Dendritic cell treated with granulocyte-macrophage colony-stimulating factor and Interleukin-4, amounts not matched to agents 40 ng/mL and 50 ng/mL, for 4 days (primary cell): ENCODE measurements at regions not wholly inside any gene's neighbourhood (a gene's known extent, or its start where the extent isn't known, plus 50 kb on each side); places are given as distances from the start of the nearest gene placed in this dataset.

Experiments
- H3K27ac Mint-ChIP-seq: one replicate; pipeline ENCODE4 v1.8.0; 2022; ENCODE audit warnings: mild to moderate bottlenecking, mixed read lengths
- H3K27me3 Mint-ChIP-seq: one replicate; pipeline ENCODE4 v1.8.0; 2022; ENCODE audit warnings: mild to moderate bottlenecking, mixed read lengths
- H3K36me3 Mint-ChIP-seq: one replicate; pipeline ENCODE4 v1.8.0; 2022; ENCODE audit warnings: low read depth, mixed read lengths
- H3K4me1 Mint-ChIP-seq: one replicate; pipeline ENCODE4 v1.8.0; 2022; ENCODE audit warnings: low read depth, mixed read lengths
- H3K4me3 Mint-ChIP-seq: one replicate; pipeline ENCODE4 v1.8.0; 2022; ENCODE audit warnings: mild to moderate bottlenecking, moderate library complexity, mixed read lengths
- H3K9me3 Mint-ChIP-seq: one replicate; pipeline ENCODE4 v1.8.0; 2022; ENCODE audit warnings: mixed read lengths
- intact Hi-C: fragments of 100-400 bp; cut with micrococcal nuclease; formaldehyde crosslinking; loops from one replicate; pipeline ENCODE4 v1.15.0; 2022

DNA sequence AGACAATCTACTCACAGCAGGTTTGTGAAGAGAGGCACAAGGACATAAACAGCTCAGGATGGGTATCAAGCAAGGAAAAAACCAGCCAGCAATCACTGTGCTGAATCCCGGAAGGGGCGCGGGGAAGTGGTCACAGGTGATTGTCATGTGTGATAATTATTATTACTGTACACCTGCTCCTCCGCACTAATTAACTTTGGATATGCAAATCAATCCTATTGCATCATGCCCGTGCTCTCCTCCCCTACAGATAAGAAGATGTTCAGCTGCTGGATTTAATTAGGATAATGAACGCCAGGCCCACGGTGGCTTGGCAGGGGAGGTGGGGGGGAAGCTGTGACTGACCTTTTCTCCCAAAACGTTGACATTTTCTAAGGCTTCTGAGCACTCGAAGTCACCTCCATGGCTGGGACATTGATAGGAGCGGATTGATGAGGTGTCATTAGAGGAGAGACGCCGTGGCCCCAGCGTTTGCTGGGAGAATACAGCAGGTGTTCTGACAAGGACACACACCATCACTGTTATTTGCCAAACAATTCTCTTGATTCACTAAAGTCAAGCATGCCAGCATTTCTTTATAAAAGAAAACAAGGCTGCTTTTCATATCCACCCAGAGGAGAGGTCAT, 160.3 kb upstream of the VRK2 start:
- H3K4me1 Mint-ChIP-seq = peaks cover 5% of the 10 kb centered on the region
- H3K27me3 Mint-ChIP-seq = no peaks in the 10 kb centered on the region
- no peak overlapping the region for H3K27ac Mint-ChIP-seq
- intact Hi-C loops = no loop called here
- H3K36me3 Mint-ChIP-seq = no peaks in the 10 kb centered on the region
- H3K9me3 Mint-ChIP-seq = no peaks in the 10 kb centered on the region
- no peak overlapping the region for H3K4me3 Mint-ChIP-seq

- intact Hi-C loops = no loop called here
- no peak overlapping the region for H3K4me3 Mint-ChIP-seq
- no peak overlapping the region for H3K27ac Mint-ChIP-seq
- H3K9me3 Mint-ChIP-seq = no peaks in the 10 kb centered on the region
- H3K27me3 Mint-ChIP-seq = no peaks in the 10 kb centered on the region
- peaks cover 5% of the 10 kb centered on the region for H3K4me1 Mint-ChIP-seq
- no peaks in the 10 kb centered on the region for H3K36me3 Mint-ChIP-seq
Measured at GRCh38 chr2:57888463-57888862, 158.1 kb upstream of the VRK2 start.

DNA sequence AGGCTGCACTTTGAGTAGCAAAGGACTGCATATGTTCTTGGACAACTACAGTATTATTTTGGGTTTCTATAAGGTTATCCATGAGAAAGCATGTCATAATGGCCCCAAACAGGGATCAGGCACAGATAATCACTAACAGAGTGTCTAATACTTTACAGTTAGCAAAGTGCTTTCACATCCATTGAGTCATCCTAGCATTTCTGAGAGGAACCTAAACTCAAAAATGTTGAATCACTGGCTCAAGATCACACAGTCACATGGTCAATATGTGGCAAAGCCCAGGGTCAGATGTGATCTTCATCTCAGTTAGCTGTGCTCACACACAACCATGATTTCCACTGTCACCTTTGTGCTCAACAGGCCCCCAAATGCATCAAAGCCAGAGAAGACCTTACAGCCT, 156.1 kb upstream of the VRK2 start:
- intact Hi-C loops = loop anchor here (10.0 kb wide), 1 partner anchor 344 kb away; no protein-coding TSS in a partner anchor
- Mint-ChIP-seq H3K4me1 (peaks cover 12% of the 10 kb centered on the region), H3K4me3 (no peak overlapping the region), H3K27me3 (no peaks in the 10 kb centered on the region), H3K36me3 (no peaks in the 10 kb centered on the region), H3K27ac (no peak overlapping the region), H3K9me3 (no peaks in the 10 kb centered on the region)

DNA sequence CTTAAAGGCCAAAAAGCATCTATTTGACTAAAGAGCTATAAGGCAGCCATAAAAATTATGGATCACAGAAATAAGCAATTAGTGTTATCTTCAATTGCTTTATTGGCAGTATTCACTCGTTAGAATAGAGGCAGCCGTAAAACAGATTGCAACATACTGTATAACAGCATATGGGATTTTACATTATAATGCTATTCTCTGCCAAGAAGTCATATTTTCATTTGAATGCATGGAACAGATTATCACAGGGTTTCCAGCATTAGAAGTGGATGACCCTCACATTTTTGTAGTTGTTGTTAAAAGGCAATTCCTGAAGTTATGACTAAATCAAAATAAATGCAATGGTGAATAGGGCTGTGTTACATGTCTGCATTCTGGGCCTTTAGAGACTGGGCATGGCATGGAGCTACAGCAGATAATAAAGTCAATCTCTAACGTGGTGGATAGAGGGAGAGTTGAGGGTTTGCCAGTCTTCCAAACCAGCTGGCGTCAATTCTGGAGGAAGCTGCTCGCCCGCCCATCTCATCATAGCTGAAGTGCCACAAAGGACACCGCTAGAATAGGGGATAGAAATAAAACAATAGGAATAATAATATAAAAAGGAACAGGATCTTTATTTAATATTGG, 155.4 kb upstream of the VRK2 start:
- Mint-ChIP-seq H3K9me3 (no peaks in the 10 kb centered on the region), H3K4me1 (peaks cover 12% of the 10 kb centered on the region), H3K36me3 (no peaks in the 10 kb centered on the region), H3K27me3 (no peaks in the 10 kb centered on the region), H3K27ac (no peak overlapping the region), H3K4me3 (no peak overlapping the region)
- intact Hi-C loops = loop anchor here (10.0 kb wide), 1 partner anchor 344 kb away; no protein-coding TSS in a partner anchor

DNA sequence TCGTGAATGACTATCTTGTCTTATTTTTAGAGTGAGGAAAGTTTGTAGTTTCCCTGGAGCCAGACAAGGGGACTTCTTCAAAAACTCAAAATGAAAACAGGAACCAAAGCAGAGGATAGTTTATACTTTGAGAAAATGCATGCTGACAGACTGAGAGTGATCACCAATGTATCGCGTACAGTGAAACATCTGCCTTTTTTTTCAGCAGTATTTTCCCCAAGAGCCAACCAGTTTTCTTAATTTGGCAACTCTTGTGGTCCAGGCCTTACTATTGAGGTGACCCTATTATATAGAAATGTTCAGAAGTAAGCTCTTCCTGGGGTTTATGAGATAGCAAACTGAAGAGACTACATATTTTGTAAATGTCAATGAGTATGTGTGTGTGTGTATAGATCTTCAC, 153.7 kb upstream of the VRK2 start:
- Mint-ChIP-seq H3K27me3 (no peaks in the 10 kb centered on the region), H3K4me3 (no peak overlapping the region), H3K9me3 (no peaks in the 10 kb centered on the region), H3K27ac (peak overlapping the region; percentile 63), H3K4me1 (peaks cover 12% of the 10 kb centered on the region), H3K36me3 (no peaks in the 10 kb centered on the region)
- intact Hi-C loops = loop anchor here (10.0 kb wide), 1 partner anchor 342 kb away; no protein-coding TSS in a partner anchor

DNA sequence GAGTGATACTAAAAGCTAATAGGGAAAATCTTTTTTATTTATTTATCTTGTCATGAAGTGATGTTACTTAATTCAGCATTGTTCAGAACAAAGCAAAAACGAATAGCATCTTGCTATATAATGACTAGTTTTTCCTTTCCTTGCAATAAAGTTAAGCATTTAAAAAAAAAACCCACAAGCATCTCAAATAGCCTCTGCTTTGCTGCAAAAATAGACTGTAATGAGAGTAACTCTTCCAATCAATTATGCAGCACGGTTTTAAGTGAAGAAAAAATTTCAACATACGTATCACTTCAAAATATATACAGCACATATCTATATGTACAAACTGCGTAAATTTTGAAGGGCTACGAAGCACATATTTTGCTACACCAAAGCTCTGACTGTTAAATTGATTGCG, 153.3 kb upstream of the VRK2 start:
- no peaks in the 10 kb centered on the region for H3K36me3 Mint-ChIP-seq
- H3K4me3 Mint-ChIP-seq = no peak overlapping the region
- peak overlapping the region; percentile 63 for H3K27ac Mint-ChIP-seq
- intact Hi-C loops = loop anchor here (10.0 kb wide), 1 partner anchor 341 kb away; no protein-coding TSS in a partner anchor
- no peaks in the 10 kb centered on the region for H3K27me3 Mint-ChIP-seq
- no peaks in the 10 kb centered on the region for H3K9me3 Mint-ChIP-seq
- peaks cover 12% of the 10 kb centered on the region for H3K4me1 Mint-ChIP-seq

- Mint-ChIP-seq H3K27me3 (no peaks in the 10 kb centered on the region), H3K4me3 (no peak overlapping the region), H3K9me3 (no peaks in the 10 kb centered on the region), H3K4me1 (peaks cover 12% of the 10 kb centered on the region), H3K27ac (no peak overlapping the region), H3K36me3 (no peaks in the 10 kb centered on the region)
- intact Hi-C loops = loop anchor here (10.0 kb wide), 1 partner anchor 341 kb away; no protein-coding TSS in a partner anchor
Measured at GRCh38 chr2:57893786-57894185, 152.8 kb upstream of the VRK2 start.

DNA sequence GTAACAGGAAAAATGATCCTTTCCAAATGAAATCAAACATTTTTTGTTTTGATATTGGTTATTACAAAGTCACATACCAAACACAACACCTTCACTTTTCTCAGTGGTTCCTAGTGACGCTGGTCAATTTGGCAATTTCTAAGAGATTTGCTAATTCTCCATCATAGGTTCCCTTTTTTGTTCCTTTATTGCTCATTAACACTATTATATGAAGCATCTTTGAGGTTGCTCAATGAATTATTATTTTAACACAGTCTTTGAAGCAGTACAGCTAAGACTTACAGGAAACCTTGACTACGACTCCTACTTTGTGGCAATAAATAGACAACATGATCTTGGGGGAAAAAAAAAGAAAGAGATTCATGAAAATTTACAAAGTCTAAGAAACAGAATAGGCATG, 152.2 kb upstream of the VRK2 start:
- Mint-ChIP-seq H3K27ac (no peak overlapping the region), H3K27me3 (no peaks in the 10 kb centered on the region), H3K9me3 (no peaks in the 10 kb centered on the region), H3K36me3 (no peaks in the 10 kb centered on the region), H3K4me1 (peaks cover 12% of the 10 kb centered on the region), H3K4me3 (no peak overlapping the region)
- intact Hi-C loops = loop anchor here (10.0 kb wide), 1 partner anchor 340 kb away; no protein-coding TSS in a partner anchor

GRCh38 chr2:57897920-57898319, 148.7 kb upstream of the VRK2 start:
- intact Hi-C loops = loop anchor here (10.0 kb wide), 1 partner anchor 337 kb away; no protein-coding TSS in a partner anchor
- Mint-ChIP-seq H3K4me1 (peaks cover 11% of the 10 kb centered on the region), H3K4me3 (no peak overlapping the region), H3K27ac (no peak overlapping the region), H3K36me3 (no peaks in the 10 kb centered on the region), H3K9me3 (no peaks in the 10 kb centered on the region), H3K27me3 (no peaks in the 10 kb centered on the region)

- no peaks in the 10 kb centered on the region for H3K9me3 Mint-ChIP-seq
- no peaks in the 10 kb centered on the region for H3K27me3 Mint-ChIP-seq
- intact Hi-C loops = loop anchor here (10.0 kb wide), 4 partner anchors 135 to 675 kb away; partner anchors contain the start of gene VRK2
- H3K4me1 Mint-ChIP-seq = peaks cover 4% of the 10 kb centered on the region
- H3K36me3 Mint-ChIP-seq = no peaks in the 10 kb centered on the region
- H3K27ac Mint-ChIP-seq = no peak overlapping the region
- no peak overlapping the region for H3K4me3 Mint-ChIP-seq
Measured at GRCh38 chr2:57899898-57900297, 146.7 kb upstream of the VRK2 start.

GRCh38 chr2:57902578-57902977, 144.0 kb upstream of the VRK2 start:
- Mint-ChIP-seq H3K27me3 (no peaks in the 10 kb centered on the region), H3K4me3 (no peak overlapping the region), H3K9me3 (no peaks in the 10 kb centered on the region), H3K4me1 (peaks cover 9% of the 10 kb centered on the region), H3K36me3 (no peaks in the 10 kb centered on the region), H3K27ac (no peak overlapping the region)
- intact Hi-C loops = loop anchor here (10.0 kb wide), 3 partner anchors 138 to 672 kb away; partner anchors contain the start of gene VRK2

DNA sequence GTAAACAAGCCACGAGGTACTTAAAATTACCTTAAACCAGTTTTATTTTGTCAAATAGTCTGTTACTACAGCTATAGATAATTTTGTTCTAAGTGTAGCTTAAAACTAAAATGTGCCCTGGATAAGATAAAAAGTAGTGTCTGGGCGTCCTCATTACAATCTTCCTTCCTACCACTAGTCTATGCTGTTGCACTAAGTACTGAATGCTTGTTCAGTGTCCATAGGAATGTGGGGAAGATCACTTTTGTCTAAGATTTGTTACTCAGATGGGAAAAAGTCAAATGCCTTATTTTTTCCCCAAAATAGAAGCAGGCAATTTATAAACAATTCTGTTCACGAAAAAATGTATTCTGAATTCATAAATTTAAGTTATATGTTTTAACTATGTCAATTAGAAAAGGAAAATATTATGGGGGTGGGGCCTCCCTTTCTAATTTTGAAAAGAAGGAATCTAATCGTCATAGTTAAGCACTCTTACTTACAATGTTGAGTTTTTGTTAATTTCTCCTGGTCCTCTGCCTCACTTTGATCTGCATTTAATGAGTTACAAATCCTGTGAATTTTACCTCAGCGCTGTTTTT, 140.4 kb upstream of the VRK2 start:
- H3K4me1 Mint-ChIP-seq = peaks cover 10% of the 10 kb centered on the region
- H3K27ac Mint-ChIP-seq = no peak overlapping the region
- H3K27me3 Mint-ChIP-seq = no peaks in the 10 kb centered on the region
- no peak overlapping the region for H3K4me3 Mint-ChIP-seq
- intact Hi-C loops = loop anchor here (5.0 to 10.0 kb wide), 4 partner anchors 139 to 669 kb away; partner anchors contain the start of gene VRK2
- H3K9me3 Mint-ChIP-seq = no peaks in the 10 kb centered on the region
- no peaks in the 10 kb centered on the region for H3K36me3 Mint-ChIP-seq

- intact Hi-C loops = loop anchor here (5.0 to 10.0 kb wide), 4 partner anchors 137 to 667 kb away; partner anchors contain the start of gene VRK2
- Mint-ChIP-seq H3K36me3 (no peaks in the 10 kb centered on the region), H3K9me3 (no peaks in the 10 kb centered on the region), H3K27ac (peak overlapping the region; percentile 0), H3K27me3 (no peaks in the 10 kb centered on the region), H3K4me3 (no peak overlapping the region), H3K4me1 (peaks cover 10% of the 10 kb centered on the region)
Measured at GRCh38 chr2:57907411-57907810, 139.2 kb upstream of the VRK2 start.

- no peaks in the 10 kb centered on the region for H3K27me3 Mint-ChIP-seq
- H3K27ac Mint-ChIP-seq = peak overlapping the region; percentile 50
- intact Hi-C loops = loop anchor here (5.0 to 10.0 kb wide), 4 partner anchors 136 to 666 kb away; partner anchors contain the start of gene VRK2
- H3K9me3 Mint-ChIP-seq = no peaks in the 10 kb centered on the region
- H3K4me3 Mint-ChIP-seq = no peak overlapping the region
- peaks cover 10% of the 10 kb centered on the region for H3K4me1 Mint-ChIP-seq
- no peaks in the 10 kb centered on the region for H3K36me3 Mint-ChIP-seq
Measured at GRCh38 chr2:57908736-57909161, 137.9 kb upstream of the VRK2 start.
